A673 (cell line): ENCODE measurements at regions not wholly inside any gene's neighbourhood (a gene's known extent, or its start where the extent isn't known, plus 50 kb on each side); places are given as distances from the start of the nearest gene placed in this dataset.

Experiments
- CTCF ChIP-seq: fragments of 300-800, 200-600 bp; sonication (generic); conservative IDR thresholded peaks from 2 replicates; pipeline ENCODE4 v1.5.1; 2017; ENCODE audit warnings: low read depth, mild to moderate bottlenecking, antibody characterized with exemption, low read length, moderate library complexity, mixed read lengths
- EZH2 ChIP-seq: fragments of 200-600 bp; sonication (generic); IDR thresholded peaks from 2 replicates; pipeline ENCODE4 v1.6.1; 2017; ENCODE audit warnings: borderline replicate concordance, low read depth, mild to moderate bottlenecking, mixed read lengths, antibody characterized with exemption, low read length; ENCODE audit not compliant: poor library complexity, severe bottlenecking

DNA sequence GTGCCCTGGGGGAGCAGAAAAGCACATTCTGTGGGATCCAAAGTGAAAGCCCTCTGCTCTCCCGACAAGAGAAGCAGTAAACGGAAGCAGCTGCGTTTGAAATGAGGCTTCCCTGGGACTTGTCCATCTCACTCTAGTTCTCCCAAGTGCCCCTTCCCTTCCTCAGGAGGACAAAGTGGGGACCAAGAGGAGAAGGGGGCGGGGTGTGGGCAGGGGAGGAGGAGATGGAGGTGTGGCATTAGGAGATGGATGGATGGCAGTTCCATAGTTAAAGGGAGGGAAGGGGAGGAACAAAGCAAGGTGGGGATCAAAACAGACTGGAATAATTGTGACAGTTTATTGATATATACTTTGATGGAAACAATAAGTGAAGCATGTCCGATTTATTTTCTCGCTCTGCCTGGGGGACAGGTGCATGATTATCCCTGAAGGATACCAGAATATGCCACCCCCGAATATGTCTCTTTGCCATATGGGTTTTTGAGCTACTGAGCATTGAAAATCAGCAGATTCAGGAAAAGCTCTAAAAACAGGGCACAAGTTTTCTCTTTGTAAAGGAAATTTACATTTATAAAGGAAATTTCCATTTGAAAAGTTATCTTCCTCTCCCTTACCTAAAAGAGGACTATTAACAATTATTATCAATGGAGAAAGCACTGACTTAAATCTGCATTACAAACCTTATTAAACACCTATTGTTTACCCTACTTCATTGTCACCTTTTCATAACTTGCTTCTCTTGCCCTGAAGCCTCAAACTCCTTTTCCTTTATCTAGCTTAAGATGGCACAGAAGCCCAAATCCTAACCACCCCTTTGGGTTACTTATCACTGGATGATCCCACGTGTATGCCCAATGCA, 58.9 kb upstream of the DAZL start:
- TF ChIP-seq CTCF (no peak), EZH2 (no peak)
